ENCODE measurements at regions not wholly inside any gene's neighbourhood (a gene's known extent, or its start where the extent isn't known, plus 50 kb on each side); places are given as distances from the start of the nearest gene placed in this dataset.

GRCh38 chr2:144154205-144154604 is 365.7 kb downstream of the ZEB2 start:
- no peak for TF ChIP-seq CTCF (IDR thresholded peaks at IDR 0.05)
- Histone ChIP-seq H3K27ac (no peak overlapping the region), H3K9ac (ENCODE audit: low read depth in 2 of 2, low read length in 2 of 2) (no peak overlapping the region), H3K4me1 (no peaks in the 10 kb centered on the region), H3K9me3 (no peaks in the 10 kb centered on the region), H3K27me3 (no peaks in the 10 kb centered on the region), H3K36me3 (no peaks in the 10 kb centered on the region), H3K4me3 (no peak overlapping the region)
- no peak for DNase-seq
- intact Hi-C loops (cut with DNase I) = no loop called here

- intact Hi-C loops (cut with DNase I) = no loop called here
- no peaks in the 10 kb centered on the region for H3K9me3 ChIP-seq
- DNase-seq = no peak
- no peak overlapping the region for H3K4me3 ChIP-seq
- no peaks in the 10 kb centered on the region for H3K36me3 ChIP-seq
- no peak overlapping the region for H3K9ac ChIP-seq (ENCODE audit: low read depth in 2 of 2, low read length in 2 of 2)
- H3K27me3 ChIP-seq = no peaks in the 10 kb centered on the region
- no peak for TF ChIP-seq CTCF (IDR thresholded peaks at IDR 0.05)
- H3K4me1 ChIP-seq = no peaks in the 10 kb centered on the region
- H3K27ac ChIP-seq = no peak overlapping the region
These were observed 367.1 kb downstream of the ZEB2 start for GRCh38 chr2:144152817-144153271.

- no peaks in the 10 kb centered on the region for H3K4me1 ChIP-seq
- H3K36me3 ChIP-seq = no peaks in the 10 kb centered on the region
- no peaks in the 10 kb centered on the region for H3K9me3 ChIP-seq
- no peak for TF ChIP-seq CTCF (IDR thresholded peaks at IDR 0.05)
- DNase-seq = no peak
- no peak overlapping the region for H3K4me3 ChIP-seq
- no peaks in the 10 kb centered on the region for H3K27me3 ChIP-seq
- H3K9ac ChIP-seq (ENCODE audit: low read depth in 2 of 2, low read length in 2 of 2) = no peak overlapping the region
- H3K27ac ChIP-seq = no peak overlapping the region
- intact Hi-C loops (cut with DNase I) = no loop called here
These were observed 368.1 kb downstream of the ZEB2 start for GRCh38 chr2:144151851-144152250.

GRCh38 chr2:144151405-144151804 is 368.5 kb downstream of the ZEB2 start:
- H3K4me3 ChIP-seq = no peak overlapping the region
- no peak for DNase-seq
- H3K36me3 ChIP-seq = no peaks in the 10 kb centered on the region
- no peaks in the 10 kb centered on the region for H3K27me3 ChIP-seq
- H3K9me3 ChIP-seq = no peaks in the 10 kb centered on the region
- no peak overlapping the region for H3K27ac ChIP-seq
- intact Hi-C loops (cut with DNase I) = no loop called here
- no peak for TF ChIP-seq CTCF (IDR thresholded peaks at IDR 0.05)
- H3K9ac ChIP-seq (ENCODE audit: low read depth in 2 of 2, low read length in 2 of 2) = no peak overlapping the region
- H3K4me1 ChIP-seq = no peaks in the 10 kb centered on the region

GRCh38 chr2:144147356-144147755 is 372.6 kb downstream of the ZEB2 start:
- Histone ChIP-seq H3K27me3 (no peaks in the 10 kb centered on the region), H3K9me3 (no peaks in the 10 kb centered on the region), H3K4me3 (no peak overlapping the region), H3K9ac (ENCODE audit: low read depth in 2 of 2, low read length in 2 of 2) (no peak overlapping the region), H3K4me1 (no peaks in the 10 kb centered on the region), H3K27ac (no peak overlapping the region), H3K36me3 (no peaks in the 10 kb centered on the region)
- DNase-seq = no peak
- no peak for TF ChIP-seq CTCF (IDR thresholded peaks at IDR 0.05)
- intact Hi-C loops (cut with DNase I) = no loop called here

GRCh38 chr2:144146876-144147275 is 373.0 kb downstream of the ZEB2 start:
- no peak for DNase-seq
- Histone ChIP-seq H3K4me1 (no peaks in the 10 kb centered on the region), H3K4me3 (no peak overlapping the region), H3K36me3 (no peaks in the 10 kb centered on the region), H3K27me3 (no peaks in the 10 kb centered on the region), H3K27ac (no peak overlapping the region), H3K9ac (ENCODE audit: low read depth in 2 of 2, low read length in 2 of 2) (no peak overlapping the region), H3K9me3 (no peaks in the 10 kb centered on the region)
- TF ChIP-seq CTCF (IDR thresholded peaks at IDR 0.05) = no peak
- intact Hi-C loops (cut with DNase I) = no loop called here
